PC-3 (cell line): ENCODE measurements at regions not wholly inside any gene's neighbourhood (a gene's known extent, or its start where the extent isn't known, plus 50 kb on each side); places are given as distances from the start of the nearest gene placed in this dataset.

ENCODE experiments used
- CTCF ChIP-seq: fragments of 300-600 bp; sonication (generic); conservative IDR thresholded peaks from 2 replicates; pipeline ENCODE4 v1.5.1; 2017; ENCODE audit warnings: antibody characterized with exemption, low read depth, mild to moderate bottlenecking, low read length
- EZH2 ChIP-seq: fragments of 300-600 bp; sonication (generic); IDR thresholded peaks from one replicate; pipeline ENCODE4 v1.6.1; 2017; ENCODE audit warnings: antibody characterized with exemption, mild to moderate bottlenecking, low read length; ENCODE audit not compliant: unreplicated experiment
- EZH2phosphoT487 ChIP-seq: fragments of 300-600 bp; sonication (generic); IDR thresholded peaks from 2 replicates; pipeline ENCODE4 v1.6.1; 2018; ENCODE audit warnings: mild to moderate bottlenecking, antibody characterized with exemption, low read length, borderline replicate concordance

GRCh38 chr6:170110201-170111140 is 180.4 kb downstream of the DLL1 start:
- TF ChIP-seq CTCF (no peak), EZH2phosphoT487 (no peak), EZH2 (no peak)
